Loucy (cell line): ENCODE measurements at regions not wholly inside any gene's neighbourhood (a gene's known extent, or its start where the extent isn't known, plus 50 kb on each side); places are given as distances from the start of the nearest gene placed in this dataset.

ENCODE experiments used
- EZH2phosphoT487 ChIP-seq: fragments of 200-600 bp; IDR thresholded peaks from 2 replicates; pipeline ENCODE4 v1.6.1; 2018; ENCODE audit warnings: antibody characterized with exemption, mild to moderate bottlenecking, moderate library complexity, borderline replicate concordance
- TF ChIP-seq, protein P1 (sequence below): fragments of 200-600 bp; sonication (generic); conservative IDR thresholded peaks from 2 replicates; pipeline ENCODE4 v1.5.1; 2014; ENCODE audit warnings: mild to moderate bottlenecking, antibody characterized with exemption, low read length

DNA sequence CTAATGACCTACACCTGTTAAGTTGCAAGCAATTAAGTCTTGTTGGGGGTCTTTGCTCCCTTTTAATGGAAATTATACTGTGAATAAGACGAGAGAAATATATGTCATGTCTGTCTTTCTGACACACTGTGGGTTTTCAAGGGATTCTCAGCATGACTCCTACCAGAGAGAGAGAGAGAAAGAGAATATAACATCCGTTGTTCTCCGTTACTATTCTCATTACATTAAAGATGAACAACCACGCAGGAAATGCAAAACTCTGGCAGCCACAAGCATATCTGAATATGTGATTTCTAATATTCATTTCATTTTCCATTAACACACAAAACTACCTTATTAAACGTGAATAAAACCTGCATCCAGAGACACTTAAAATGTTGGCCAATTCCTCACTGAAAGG is 67.3 kb upstream of the EGLN3 start:
- TF ChIP-seq, protein P1, sequence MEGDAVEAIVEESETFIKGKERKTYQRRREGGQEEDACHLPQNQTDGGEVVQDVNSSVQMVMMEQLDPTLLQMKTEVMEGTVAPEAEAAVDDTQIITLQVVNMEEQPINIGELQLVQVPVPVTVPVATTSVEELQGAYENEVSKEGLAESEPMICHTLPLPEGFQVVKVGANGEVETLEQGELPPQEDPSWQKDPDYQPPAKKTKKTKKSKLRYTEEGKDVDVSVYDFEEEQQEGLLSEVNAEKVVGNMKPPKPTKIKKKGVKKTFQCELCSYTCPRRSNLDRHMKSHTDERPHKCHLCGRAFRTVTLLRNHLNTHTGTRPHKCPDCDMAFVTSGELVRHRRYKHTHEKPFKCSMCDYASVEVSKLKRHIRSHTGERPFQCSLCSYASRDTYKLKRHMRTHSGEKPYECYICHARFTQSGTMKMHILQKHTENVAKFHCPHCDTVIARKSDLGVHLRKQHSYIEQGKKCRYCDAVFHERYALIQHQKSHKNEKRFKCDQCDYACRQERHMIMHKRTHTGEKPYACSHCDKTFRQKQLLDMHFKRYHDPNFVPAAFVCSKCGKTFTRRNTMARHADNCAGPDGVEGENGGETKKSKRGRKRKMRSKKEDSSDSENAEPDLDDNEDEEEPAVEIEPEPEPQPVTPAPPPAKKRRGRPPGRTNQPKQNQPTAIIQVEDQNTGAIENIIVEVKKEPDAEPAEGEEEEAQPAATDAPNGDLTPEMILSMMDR = no peak
- TF ChIP-seq EZH2phosphoT487 = no peak
